ENCODE measurements at regions not wholly inside any gene's neighbourhood (a gene's known extent, or its start where the extent isn't known, plus 50 kb on each side); places are given as distances from the start of the nearest gene placed in this dataset.

DNA sequence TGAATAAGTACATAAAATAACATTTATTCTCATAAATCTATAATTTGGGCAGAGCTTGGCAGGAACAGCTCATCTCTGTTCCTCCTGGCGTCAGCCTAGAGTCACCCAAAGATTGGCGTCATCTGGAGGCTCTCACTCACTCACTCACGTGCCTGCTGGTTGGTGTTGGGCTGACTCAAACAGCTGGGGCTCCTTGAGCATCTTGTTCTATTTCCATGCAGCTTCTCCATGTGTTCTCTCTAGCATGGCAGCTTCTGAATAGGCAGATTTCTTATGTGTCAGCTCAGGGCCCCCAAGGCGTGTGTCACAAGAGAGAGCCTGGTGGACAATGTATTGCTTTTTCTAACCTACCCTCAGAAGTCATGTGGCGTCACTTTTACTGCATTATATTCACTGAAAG is 70.6 kb upstream of the RAB3GAP2 start:
- TF ChIP-seq TAF1 (IDR thresholded peaks at IDR 0.05; ENCODE audit: borderline replicate concordance, low read depth, low read length) (no peak), CBFB (IDR thresholded peaks at IDR 0.05; ENCODE audit: low read depth) (no peak), MTA2 (IDR thresholded peaks at IDR 0.05; ENCODE audit: low read depth) (no peak), CTCF (IDR thresholded peaks at IDR 0.05 in 2 of 3, conservative IDR thresholded peaks at IDR 0.05 in 1 of 3; ENCODE audit: control insufficient read depth in 2 of 3, extremely low read depth in 1 of 3, insufficient read depth in 1 of 3, low read depth in 3 of 3, low read length in 3 of 3) (no peak), EGR1 (IDR thresholded peaks at IDR 0.05; ENCODE audit: borderline replicate concordance in 1 of 2, low read depth in 2 of 2, low read length in 2 of 2) (no peak), NFYB (IDR thresholded peaks at IDR 0.05; ENCODE audit: insufficient read depth, low read depth, low read length) (no peak)
- TF ChIP-seq, protein P1, sequence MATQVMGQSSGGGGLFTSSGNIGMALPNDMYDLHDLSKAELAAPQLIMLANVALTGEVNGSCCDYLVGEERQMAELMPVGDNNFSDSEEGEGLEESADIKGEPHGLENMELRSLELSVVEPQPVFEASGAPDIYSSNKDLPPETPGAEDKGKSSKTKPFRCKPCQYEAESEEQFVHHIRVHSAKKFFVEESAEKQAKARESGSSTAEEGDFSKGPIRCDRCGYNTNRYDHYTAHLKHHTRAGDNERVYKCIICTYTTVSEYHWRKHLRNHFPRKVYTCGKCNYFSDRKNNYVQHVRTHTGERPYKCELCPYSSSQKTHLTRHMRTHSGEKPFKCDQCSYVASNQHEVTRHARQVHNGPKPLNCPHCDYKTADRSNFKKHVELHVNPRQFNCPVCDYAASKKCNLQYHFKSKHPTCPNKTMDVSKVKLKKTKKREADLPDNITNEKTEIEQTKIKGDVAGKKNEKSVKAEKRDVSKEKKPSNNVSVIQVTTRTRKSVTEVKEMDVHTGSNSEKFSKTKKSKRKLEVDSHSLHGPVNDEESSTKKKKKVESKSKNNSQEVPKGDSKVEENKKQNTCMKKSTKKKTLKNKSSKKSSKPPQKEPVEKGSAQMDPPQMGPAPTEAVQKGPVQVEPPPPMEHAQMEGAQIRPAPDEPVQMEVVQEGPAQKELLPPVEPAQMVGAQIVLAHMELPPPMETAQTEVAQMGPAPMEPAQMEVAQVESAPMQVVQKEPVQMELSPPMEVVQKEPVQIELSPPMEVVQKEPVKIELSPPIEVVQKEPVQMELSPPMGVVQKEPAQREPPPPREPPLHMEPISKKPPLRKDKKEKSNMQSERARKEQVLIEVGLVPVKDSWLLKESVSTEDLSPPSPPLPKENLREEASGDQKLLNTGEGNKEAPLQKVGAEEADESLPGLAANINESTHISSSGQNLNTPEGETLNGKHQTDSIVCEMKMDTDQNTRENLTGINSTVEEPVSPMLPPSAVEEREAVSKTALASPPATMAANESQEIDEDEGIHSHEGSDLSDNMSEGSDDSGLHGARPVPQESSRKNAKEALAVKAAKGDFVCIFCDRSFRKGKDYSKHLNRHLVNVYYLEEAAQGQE (IDR thresholded peaks at IDR 0.05; ENCODE audit: low read depth, low read length) = no peak
